Mesenchymal stem cell (in vitro differentiated cells and primary cell): ENCODE measurements at regions not wholly inside any gene's neighbourhood (a gene's known extent, or its start where the extent isn't known, plus 50 kb on each side); places are given as distances from the start of the nearest gene placed in this dataset.
A peak's percentile ranks its signal among the peaks of the same experiment; 100 is the strongest.

ENCODE experiments used
- DNase-seq: peaks from one replicate; pipeline ENCODE4 v3.0.0-alpha.2; 2013
- H2AFZ ChIP-seq: one replicate; pipeline ENCODE4 v1.6.1; 2013; ENCODE audit warnings: low read depth, mild to moderate bottlenecking, control low read depth, inconsistent platforms, low read length, moderate library complexity
- H2AK5ac ChIP-seq: 2 replicates; pipeline ENCODE4 v1.6.1; 2013; ENCODE audit warnings: low read length, moderate library complexity, mild to moderate bottlenecking, inconsistent platforms; ENCODE audit not compliant: severe bottlenecking
- H2BK120ac ChIP-seq: one replicate; pipeline ENCODE4 v1.6.1; 2013; ENCODE audit warnings: low read depth, mild to moderate bottlenecking, inconsistent platforms, low read length, moderate library complexity
- H2BK12ac ChIP-seq, 2 experiments: one replicate each; pipeline ENCODE4 v1.6.1; 2013; ENCODE audit warnings: inconsistent platforms in 2 of 2, low read length in 2 of 2, mild to moderate bottlenecking in 2 of 2, moderate library complexity in 2 of 2, control low read depth in 1 of 2
- H2BK15ac ChIP-seq: one replicate; pipeline ENCODE4 v1.6.1; 2013; ENCODE audit warnings: mild to moderate bottlenecking, low read depth, inconsistent platforms; ENCODE audit not compliant: poor library complexity, severe bottlenecking
- H2BK5ac ChIP-seq: 2 replicates; pipeline ENCODE4 v1.6.1; 2013; ENCODE audit warnings: low read depth, mild to moderate bottlenecking, low read length, control low read depth, inconsistent platforms; ENCODE audit not compliant: poor library complexity, severe bottlenecking
- H3K14ac ChIP-seq, 2 experiments: one replicate each; pipeline ENCODE4 v1.6.1; 2013; ENCODE audit warnings: inconsistent platforms in 2 of 2, low read length in 2 of 2, control low read depth in 1 of 2, mild to moderate bottlenecking in 1 of 2, moderate library complexity in 1 of 2
- H3K18ac ChIP-seq, 2 experiments: one replicate each; pipeline ENCODE4 v1.6.1; 2013; ENCODE audit warnings: inconsistent platforms in 2 of 2, low read length in 2 of 2, control low read depth in 1 of 2, low read depth in 1 of 2, mild to moderate bottlenecking in 1 of 2
- H3K23ac ChIP-seq, 2 experiments: one replicate each; pipeline ENCODE4 v1.6.1; 2013; ENCODE audit warnings: inconsistent platforms in 2 of 2, low read length in 2 of 2, mild to moderate bottlenecking in 2 of 2, moderate library complexity in 2 of 2, control low read depth in 1 of 2
- H3K27ac ChIP-seq: 2 replicates; pipeline ENCODE4 v1.5.1; 2013; ENCODE audit warnings: mild to moderate bottlenecking, moderate library complexity, low read length, control low read depth, inconsistent platforms; ENCODE audit not compliant: poor library complexity, severe bottlenecking
- H3K27me3 ChIP-seq, 2 experiments: 2 replicates each; pipeline versions ENCODE4 v1.6.1 to v1.7.0; 2013; ENCODE audit warnings: low read length in 2 of 2, mild to moderate bottlenecking in 2 of 2, moderate library complexity in 2 of 2, control low read depth in 1 of 2, inconsistent platforms in 1 of 2; ENCODE audit not compliant: control insufficient read depth in 1 of 2, insufficient read depth in 1 of 2
- H3K36me3 ChIP-seq, 2 experiments: 2 replicates each; pipeline versions ENCODE4 v1.6.1 to v1.7.0; 2013; ENCODE audit warnings: low read length in 2 of 2, control low read depth in 1 of 2, inconsistent platforms in 1 of 2, low read depth in 1 of 2, mild to moderate bottlenecking in 1 of 2; ENCODE audit not compliant: insufficient read depth in 2 of 2, control insufficient read depth in 1 of 2
- H3K4ac ChIP-seq, 2 experiments: one replicate each; pipeline ENCODE4 v1.6.1; 2013; ENCODE audit warnings: inconsistent platforms in 2 of 2, low read length in 2 of 2, mild to moderate bottlenecking in 2 of 2, moderate library complexity in 2 of 2, control low read depth in 1 of 2, low read depth in 1 of 2
- H3K4me1 ChIP-seq: 2 replicates; pipeline ENCODE4 v1.6.1; 2013; ENCODE audit warnings: low read depth, low read length, control low read depth; ENCODE audit not compliant: control insufficient read depth, insufficient read depth
- H3K4me2 ChIP-seq: 2 replicates; pipeline ENCODE4 v1.6.1; 2013; ENCODE audit warnings: low read length, mild to moderate bottlenecking, inconsistent platforms; ENCODE audit not compliant: poor library complexity, severe bottlenecking
- H3K4me3 ChIP-seq, 2 experiments: 2 replicates each; pipeline versions ENCODE4 v1.5.1 to v1.7.0; 2013; ENCODE audit warnings: low read length in 2 of 2, mild to moderate bottlenecking in 2 of 2, control low read depth in 1 of 2, low read depth in 1 of 2; ENCODE audit not compliant: insufficient read depth in 1 of 2
- H3K79me1 ChIP-seq: replicated peaks from 2 replicates; pipeline ENCODE4 v1.6.1; 2013; ENCODE audit warnings: mild to moderate bottlenecking, control low read depth, low read length, inconsistent platforms; ENCODE audit not compliant: poor library complexity, severe bottlenecking
- H3K9ac ChIP-seq: 2 replicates; pipeline ENCODE4 v1.7.0; 2013; ENCODE audit warnings: mild to moderate bottlenecking, low read length, moderate library complexity
- H3K9me3 ChIP-seq: 2 replicates; pipeline ENCODE4 v1.7.0; 2013; ENCODE audit warnings: mild to moderate bottlenecking, low read length; ENCODE audit not compliant: control insufficient read depth
- H4K8ac ChIP-seq: one replicate; pipeline ENCODE4 v1.6.1; 2013; ENCODE audit warnings: inconsistent platforms, mild to moderate bottlenecking, low read length, moderate library complexity
- H4K91ac ChIP-seq: one replicate; pipeline ENCODE4 v1.6.1; 2013; ENCODE audit warnings: mild to moderate bottlenecking, low read length, inconsistent platforms
- WGBS: methylation state at CpG from one replicate; pipeline ENCODE4 v1.1.7; 2013; ENCODE audit warnings: mixed read lengths; 5-methylcytosine and 5-hydroxymethylcytosine counted together

DNA sequence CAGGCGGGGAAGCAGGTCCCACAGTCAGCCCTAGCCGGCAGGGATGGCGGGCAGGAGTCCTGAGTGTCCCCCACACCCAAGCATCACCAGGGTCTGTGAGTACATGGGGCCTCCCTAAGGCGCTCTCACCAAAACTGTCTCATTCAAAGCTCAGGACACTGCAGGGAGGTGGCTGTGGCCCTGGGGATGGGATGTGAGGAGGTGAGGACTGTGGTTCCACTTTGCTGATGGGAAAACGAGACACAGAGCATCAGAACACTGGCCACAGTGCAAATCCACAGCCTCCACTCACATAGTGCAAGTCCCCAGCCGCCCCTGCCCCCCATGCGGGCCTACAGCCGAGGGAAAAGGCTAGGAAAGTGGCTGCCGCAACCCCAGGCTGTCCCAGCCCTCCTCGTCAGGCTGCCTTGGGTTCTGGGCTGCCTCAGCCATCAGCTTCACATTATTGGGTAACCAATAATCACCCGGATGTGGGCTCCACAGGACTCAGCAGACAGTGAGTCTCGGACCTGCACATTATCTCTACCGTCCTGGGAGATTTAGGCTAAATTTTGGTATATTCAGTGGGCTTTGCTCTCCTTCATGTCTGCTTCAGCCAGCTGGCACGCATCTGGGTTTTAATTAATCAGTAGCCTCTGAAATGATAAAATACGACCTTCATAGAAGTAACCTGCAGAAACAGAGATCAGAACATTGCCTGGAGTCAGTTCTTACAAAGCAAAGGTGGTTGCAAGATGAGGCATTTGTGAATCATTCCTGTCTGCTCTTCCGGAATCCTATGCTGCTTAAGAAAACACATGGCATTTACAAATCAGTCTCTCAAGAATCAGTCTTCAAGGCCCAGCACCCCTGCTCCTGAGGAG is 77.0 kb downstream of the SOX1 start:
- no peak overlapping the region for H2BK5ac ChIP-seq
- no peak overlapping the region for H3K4me2 ChIP-seq
- no peak for DNase-seq
- H4K8ac ChIP-seq: no peak overlapping the region
- no peaks in the 10 kb centered on the region for H3K9me3 ChIP-seq
- H2BK15ac ChIP-seq: no peak overlapping the region
- WGBS: 66% methylated on average over 14 of the region's 16 CpGs
- H3K4me1 ChIP-seq: no peaks in the 10 kb centered on the region
- H3K23ac ChIP-seq: no peak overlapping the region
- H3K36me3 ChIP-seq: no peaks in the 10 kb centered on the region
- no peak overlapping the region for H2AK5ac ChIP-seq
- no peak overlapping the region for H2BK12ac ChIP-seq
- H3K4me3 ChIP-seq: peak overlapping the region in 1 of 2 experiments; percentile 18
- no peak overlapping the region for H3K14ac ChIP-seq
- H3K27me3 ChIP-seq: no peaks in the 10 kb centered on the region
- H3K79me1 ChIP-seq: no peaks in the 10 kb centered on the region
- no peak overlapping the region for H4K91ac ChIP-seq
- no peak overlapping the region for H3K9ac ChIP-seq
- no peak overlapping the region for H2AFZ ChIP-seq
- no peak overlapping the region for H2BK120ac ChIP-seq
- H3K27ac ChIP-seq: no peak overlapping the region
- H3K18ac ChIP-seq: no peak overlapping the region
- no peak overlapping the region for H3K4ac ChIP-seq

GRCh38 chr13:112144616-112145550 is 77.9 kb downstream of the SOX1 start:
- no peak overlapping the region for H2BK12ac ChIP-seq
- no peak overlapping the region for H2BK5ac ChIP-seq
- H3K4me3 ChIP-seq: no peak overlapping the region
- no peak overlapping the region for H2AFZ ChIP-seq
- H3K23ac ChIP-seq: no peak overlapping the region
- no peaks in the 10 kb centered on the region for H3K27me3 ChIP-seq
- no peak overlapping the region for H3K9ac ChIP-seq
- H3K4ac ChIP-seq: no peak overlapping the region
- H3K18ac ChIP-seq: no peak overlapping the region
- no peaks in the 10 kb centered on the region for H3K36me3 ChIP-seq
- no peak for DNase-seq
- no peak overlapping the region for H2BK15ac ChIP-seq
- no peak overlapping the region for H2AK5ac ChIP-seq
- H3K4me1 ChIP-seq: no peaks in the 10 kb centered on the region
- no peak overlapping the region for H2BK120ac ChIP-seq
- H3K9me3 ChIP-seq: no peaks in the 10 kb centered on the region
- H3K79me1 ChIP-seq: no peaks in the 10 kb centered on the region
- no peak overlapping the region for H4K8ac ChIP-seq
- H3K4me2 ChIP-seq: no peak overlapping the region
- no peak overlapping the region for H4K91ac ChIP-seq
- WGBS: 84% methylated on average over 15 of the region's 15 CpGs
- H3K27ac ChIP-seq: no peak overlapping the region
- H3K14ac ChIP-seq: no peak overlapping the region

DNA sequence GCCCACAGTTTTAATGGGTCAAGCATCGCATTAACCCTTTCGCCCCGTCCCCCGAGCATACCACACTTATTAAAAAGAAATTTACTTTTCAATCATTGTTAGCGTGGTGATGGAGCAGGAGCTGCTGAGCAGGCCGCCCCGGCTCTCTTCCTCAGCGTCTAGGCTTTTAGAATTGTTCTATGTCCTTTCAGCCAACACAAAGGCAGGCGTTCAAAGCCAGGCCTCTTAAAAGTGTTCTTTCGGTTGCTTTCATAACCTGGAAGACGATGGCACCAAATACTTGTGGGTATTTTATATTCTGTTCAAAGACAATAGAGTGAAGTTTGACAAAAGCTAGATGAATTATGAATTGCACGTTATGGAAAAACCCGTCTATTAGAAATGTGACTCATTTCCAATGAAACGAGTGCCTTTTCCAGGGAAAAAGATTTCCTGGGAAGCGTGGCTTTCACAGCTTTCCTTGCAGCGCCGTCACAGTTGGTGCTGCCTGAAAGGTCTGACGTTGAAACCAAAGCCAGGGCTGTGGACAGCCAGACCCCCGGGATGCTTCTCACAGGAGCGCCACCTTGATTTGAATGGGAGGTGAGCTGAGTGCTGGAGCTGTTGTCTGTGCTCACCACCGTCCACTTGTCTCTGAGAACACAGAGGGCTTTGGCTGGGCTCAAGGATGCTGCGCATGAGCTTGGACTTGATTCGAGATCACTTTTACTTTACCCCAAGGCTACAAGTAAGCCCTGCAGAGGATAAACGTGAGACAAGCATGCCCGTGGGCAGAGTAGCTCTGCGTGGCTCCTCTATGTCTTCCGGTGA is 78.8 kb downstream of the SOX1 start:
- Histone ChIP-seq H2BK12ac (no peak overlapping the region), H3K36me3 (no peaks in the 10 kb centered on the region), H2BK5ac (no peak overlapping the region), H3K9me3 (no peaks in the 10 kb centered on the region), H3K4me1 (peaks cover 2% of the 10 kb centered on the region), H2BK120ac (no peak overlapping the region), H3K14ac (no peak overlapping the region), H3K27me3 (no peaks in the 10 kb centered on the region), H3K4ac (no peak overlapping the region), H4K91ac (no peak overlapping the region), H3K4me3 (no peak overlapping the region), H3K79me1 (no peaks in the 10 kb centered on the region), H3K18ac (no peak overlapping the region), H2BK15ac (no peak overlapping the region), H2AK5ac (no peak overlapping the region), H3K23ac (no peak overlapping the region), H3K9ac (no peak overlapping the region), H2AFZ (no peak overlapping the region), H3K27ac (no peak overlapping the region), H4K8ac (no peak overlapping the region), H3K4me2 (no peak overlapping the region)
- no peak for DNase-seq
- 85% methylated on average over 27 of the region's 27 CpGs for WGBS
